LNCAP (cell line): ENCODE measurements at regions not wholly inside any gene's neighbourhood (a gene's known extent, or its start where the extent isn't known, plus 50 kb on each side); places are given as distances from the start of the nearest gene placed in this dataset.

Experiments
- CTCF ChIP-seq: fragments of 450-650 bp; IDR thresholded peaks from 2 replicates; pipeline ENCODE4 v1.5.1; 2017; ENCODE audit warnings: mild to moderate bottlenecking

GRCh38 chr6:85010865-85011264 is 246.5 kb upstream of the TBX18 start:
- no peak for TF ChIP-seq CTCF

- TF ChIP-seq CTCF = no peak
Observed at GRCh38 chr6:85008296-85009009, 244.1 kb upstream of the TBX18 start.

GRCh38 chr6:85006362-85006761 is 242.0 kb upstream of the TBX18 start:
- TF ChIP-seq CTCF = no peak

GRCh38 chr6:85005494-85005893 is 241.1 kb upstream of the TBX18 start:
- TF ChIP-seq CTCF = no peak

GRCh38 chr6:85004361-85004995 is 240.1 kb upstream of the TBX18 start:
- no peak for TF ChIP-seq CTCF

- TF ChIP-seq CTCF = no peak
Observed at GRCh38 chr6:85002847-85003246, 238.4 kb upstream of the TBX18 start.

- TF ChIP-seq CTCF = no peak
Observed at GRCh38 chr6:85000001-85000400, 235.6 kb upstream of the TBX18 start.

- TF ChIP-seq CTCF = no peak
Observed at GRCh38 chr6:84998223-84998622, 233.8 kb upstream of the TBX18 start.
